ENCODE measurements at regions not wholly inside any gene's neighbourhood (a gene's known extent, or its start where the extent isn't known, plus 50 kb on each side); places are given as distances from the start of the nearest gene placed in this dataset.

GRCh38 chr3:64343689-64344430 is 118.6 kb upstream of the PRICKLE2 start:
- TF ChIP-seq POLR2A (IDR thresholded peaks at IDR 0.05): no peak
- no peak for TF ChIP-seq CTCF (IDR thresholded peaks at IDR 0.05)

All from upper lobe of left lung (tissue), 4 donors.